GM19023 (cell line): ENCODE measurements at regions not wholly inside any gene's neighbourhood (a gene's known extent, or its start where the extent isn't known, plus 50 kb on each side); places are given as distances from the start of the nearest gene placed in this dataset.
A peak's percentile ranks its signal among the peaks of the same experiment; 100 is the strongest.

ENCODE experiments used
- ATAC-seq: cut with Tn5 transposase; IDR thresholded peaks from one replicate; pipeline ENCODE4 v1.9.1; 2021; ENCODE audit warnings: mild to moderate bottlenecking, moderate library complexity; ENCODE audit not compliant: unreplicated experiment

DNA sequence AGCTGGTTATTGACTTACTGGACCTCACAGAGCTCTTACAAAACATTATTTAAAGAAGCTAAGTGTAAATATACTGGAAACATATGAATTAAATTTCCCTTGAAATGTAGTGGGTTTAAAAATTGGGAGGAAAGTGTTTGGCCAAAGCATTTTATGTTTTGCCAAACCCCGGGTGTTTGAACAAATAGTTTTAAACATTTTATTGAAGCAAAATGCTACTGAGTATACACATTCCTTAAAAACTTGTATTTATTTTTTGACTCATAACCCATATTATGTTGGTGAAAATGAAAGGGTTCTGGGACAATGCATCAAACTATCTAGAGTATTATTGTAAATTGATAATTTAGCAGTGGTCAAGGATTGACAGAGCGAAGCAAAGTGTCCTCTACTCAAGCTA, 1048.5 kb downstream of the SLC6A15 start:
- no peak for ATAC-seq

DNA sequence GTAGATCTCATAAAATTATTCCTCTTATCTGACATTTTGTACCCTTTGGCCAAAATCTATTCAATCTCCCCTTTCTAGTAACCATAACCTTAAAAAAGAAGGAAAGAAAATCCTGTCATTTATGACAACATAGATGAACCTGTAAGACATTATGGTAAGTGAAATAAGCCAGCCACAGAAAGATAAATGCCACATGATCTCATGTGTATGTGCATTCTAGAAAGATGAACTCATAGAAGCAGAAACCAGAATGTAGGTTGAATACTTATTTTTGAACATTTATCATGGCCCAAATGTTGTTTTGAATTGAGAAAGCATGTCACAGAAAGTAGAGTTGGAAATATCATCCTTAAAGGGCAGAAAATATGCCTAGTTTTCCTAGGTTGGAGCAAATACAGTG, 1053.6 kb downstream of the SLC6A15 start:
- ATAC-seq = no peak

DNA sequence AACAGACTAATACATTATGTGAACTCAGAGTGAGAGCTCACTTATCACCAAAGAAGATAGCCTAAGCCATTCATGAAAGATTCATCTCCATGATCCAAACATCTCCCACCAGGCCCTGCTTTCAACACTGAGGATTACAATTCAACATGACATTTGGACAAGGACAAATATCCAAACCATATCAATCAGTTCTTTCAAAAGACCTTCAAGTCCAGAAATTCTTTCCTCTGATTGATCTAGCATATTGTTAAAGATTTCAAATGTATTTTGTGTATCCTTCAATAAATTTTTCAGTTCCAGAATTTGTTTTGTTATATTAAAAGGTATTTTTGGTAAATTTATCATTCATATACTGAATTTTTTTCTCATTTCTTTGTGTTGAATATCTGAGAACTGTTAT, 1055.8 kb downstream of the SLC6A15 start:
- ATAC-seq = no peak

DNA sequence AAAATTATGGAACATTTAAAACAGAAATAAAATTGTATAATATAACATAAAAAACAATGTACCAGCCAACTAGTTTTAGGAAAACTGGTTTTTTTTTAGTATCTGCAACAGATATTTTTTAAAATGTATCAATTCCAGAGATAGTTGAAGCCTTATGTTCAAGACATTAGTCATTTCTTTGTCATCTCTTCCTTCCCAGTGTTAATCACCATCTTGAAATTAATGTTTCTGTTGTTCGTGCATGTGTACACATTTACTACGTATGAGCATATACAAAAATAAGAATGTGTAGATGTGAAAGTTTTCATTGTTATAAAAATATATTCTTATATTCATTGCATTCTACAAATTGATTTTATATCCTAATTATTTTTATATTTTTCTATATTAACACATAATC, 1062.1 kb downstream of the SLC6A15 start:
- no peak for ATAC-seq

DNA sequence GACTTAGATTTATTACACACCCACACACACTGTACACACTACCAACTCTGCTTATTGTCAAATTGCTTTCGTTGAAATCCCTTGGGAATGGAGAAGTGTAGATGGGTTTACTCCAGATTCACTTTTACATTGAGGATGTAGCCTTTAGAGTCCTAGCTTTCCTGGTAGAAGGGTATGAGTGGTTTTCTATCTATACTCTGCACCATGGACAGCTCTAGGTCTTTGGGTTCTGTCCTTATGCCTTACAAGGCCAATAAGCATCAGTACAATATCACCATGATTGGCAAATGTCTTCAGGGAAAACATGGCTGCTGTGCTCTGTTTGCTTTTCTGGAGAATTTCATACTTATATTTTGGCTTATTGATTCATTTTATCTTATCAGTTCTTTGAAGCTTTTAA, 1063.9 kb downstream of the SLC6A15 start:
- no peak for ATAC-seq

DNA sequence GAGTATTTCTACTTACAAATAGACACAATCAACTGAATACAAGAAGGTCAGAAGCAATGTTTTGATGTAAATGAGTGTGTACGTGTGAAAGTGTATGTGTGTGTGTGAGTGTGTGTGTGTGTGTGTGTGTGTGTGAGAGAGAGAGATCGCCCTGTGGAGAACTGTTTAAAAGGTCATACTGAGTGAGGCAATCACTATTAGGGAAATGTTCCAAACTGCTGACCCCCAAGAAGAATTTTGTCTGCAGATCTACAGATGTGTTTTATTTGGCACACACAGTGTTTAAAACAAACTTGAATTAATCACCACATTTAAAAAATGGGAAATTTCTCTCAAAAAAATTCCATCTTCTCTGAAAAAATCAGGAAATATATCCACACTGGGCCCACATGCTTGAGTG, 1069.1 kb downstream of the SLC6A15 start:
- no peak for ATAC-seq

DNA sequence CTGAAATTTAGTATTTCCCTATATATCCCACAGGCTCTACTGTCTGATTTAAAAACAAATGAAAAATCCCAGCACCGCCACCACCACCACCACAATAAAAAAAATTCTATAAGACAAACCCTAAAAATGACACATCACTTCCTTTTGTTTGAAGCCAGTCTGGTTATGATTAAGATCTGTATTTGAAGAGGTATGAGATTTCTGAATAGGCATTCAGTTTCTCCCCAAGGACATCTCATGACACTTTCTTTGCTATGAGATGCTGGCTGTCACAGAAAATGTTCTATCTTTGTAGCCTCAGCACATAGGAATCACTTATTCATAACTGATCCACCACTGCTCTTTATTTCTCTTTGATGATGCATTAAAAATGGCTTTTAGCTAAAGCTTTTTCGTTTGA, 1071.0 kb downstream of the SLC6A15 start:
- no peak for ATAC-seq

DNA sequence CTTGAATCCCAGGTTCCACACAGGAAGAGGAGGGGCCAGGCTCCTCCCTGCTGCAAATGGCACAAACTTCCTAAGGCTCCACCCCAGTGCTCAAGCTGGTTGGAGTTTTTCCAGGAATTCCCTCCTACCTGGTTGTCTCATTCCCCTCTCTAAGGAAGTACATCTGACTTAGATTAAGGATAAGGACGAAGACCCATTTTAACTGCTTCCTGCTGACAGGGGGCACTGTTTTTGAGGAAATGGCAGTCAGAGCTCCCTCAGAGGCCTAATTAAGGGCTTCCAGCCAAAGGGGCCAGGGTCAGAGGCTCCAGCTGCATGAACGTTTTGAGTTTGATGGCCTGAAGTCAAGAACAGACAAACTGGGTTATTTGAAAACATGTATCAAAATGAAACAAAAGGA, 1084.7 kb downstream of the SLC6A15 start:
- ATAC-seq = no peak

DNA sequence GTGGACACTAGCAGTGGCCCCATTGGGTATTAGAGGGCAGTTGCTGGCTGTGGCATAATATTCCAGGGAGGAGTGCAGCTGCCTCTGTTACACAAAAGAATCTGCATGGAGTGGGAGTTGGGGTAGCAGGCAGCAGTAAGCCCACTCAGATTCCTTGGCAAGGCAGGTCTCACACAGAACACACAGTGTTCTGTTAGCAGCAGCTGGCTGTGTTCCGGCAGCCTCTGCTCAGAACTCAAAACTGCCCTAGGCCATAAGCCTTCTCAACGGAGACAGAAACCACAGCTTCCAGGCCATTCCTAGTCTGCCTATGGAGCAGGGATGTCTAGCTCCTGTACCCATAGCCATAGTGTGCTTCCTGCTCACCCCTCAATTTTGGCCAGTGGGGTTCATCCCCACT, 1085.4 kb downstream of the SLC6A15 start:
- ATAC-seq = no peak

DNA sequence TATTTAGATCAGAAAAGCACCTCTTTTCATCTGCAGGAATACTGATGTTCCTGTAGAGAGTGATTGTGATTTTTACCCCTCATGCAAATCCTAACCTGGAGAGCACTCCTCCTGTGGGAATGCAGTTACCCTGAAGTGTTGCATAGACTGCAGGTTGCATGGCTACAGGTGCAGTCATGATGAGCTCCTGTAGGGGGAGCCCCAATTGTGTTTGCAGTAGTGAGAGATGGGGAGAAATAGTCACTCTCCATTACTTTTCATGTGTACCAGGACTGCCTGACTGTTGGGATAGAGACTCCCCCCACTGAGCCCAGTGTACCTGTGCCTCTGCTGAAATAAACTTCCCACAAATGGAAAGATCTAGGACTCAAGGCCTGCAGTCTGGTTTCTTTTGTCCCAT, 1086.5 kb downstream of the SLC6A15 start:
- peak; percentile 62 for ATAC-seq

DNA sequence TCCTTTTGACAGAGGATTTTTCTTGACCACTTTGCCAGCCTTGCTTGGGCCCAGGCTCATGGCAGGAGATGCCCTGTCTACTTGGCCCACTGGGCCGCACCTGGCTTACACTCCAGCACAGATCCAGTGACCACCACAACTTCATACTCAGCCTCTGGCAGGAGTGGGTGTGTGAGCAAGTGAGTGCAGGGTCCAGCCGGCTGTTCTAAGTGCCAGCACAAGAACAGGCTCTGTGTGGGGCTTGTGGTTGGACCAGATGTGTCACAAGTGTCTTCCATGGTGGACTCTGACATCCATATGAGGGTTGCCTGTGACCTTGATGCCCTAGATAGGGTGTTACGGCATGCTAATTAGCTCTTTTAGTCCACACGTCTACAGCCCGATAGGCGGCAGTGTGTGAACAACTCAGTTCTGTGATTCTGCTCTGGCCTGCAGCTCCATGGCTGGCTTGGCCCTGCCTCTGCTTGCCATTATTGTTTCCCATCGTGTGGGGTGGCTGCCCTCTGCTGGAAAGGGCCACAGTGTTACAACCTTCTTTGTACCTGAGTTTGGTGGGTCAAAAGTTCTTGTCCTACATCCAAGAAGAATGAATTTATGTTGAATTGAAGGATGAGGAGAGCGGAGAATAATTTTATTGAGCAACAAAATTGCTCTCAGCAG, 1089.1 kb downstream of the SLC6A15 start:
- peak; percentile 92 for ATAC-seq

DNA sequence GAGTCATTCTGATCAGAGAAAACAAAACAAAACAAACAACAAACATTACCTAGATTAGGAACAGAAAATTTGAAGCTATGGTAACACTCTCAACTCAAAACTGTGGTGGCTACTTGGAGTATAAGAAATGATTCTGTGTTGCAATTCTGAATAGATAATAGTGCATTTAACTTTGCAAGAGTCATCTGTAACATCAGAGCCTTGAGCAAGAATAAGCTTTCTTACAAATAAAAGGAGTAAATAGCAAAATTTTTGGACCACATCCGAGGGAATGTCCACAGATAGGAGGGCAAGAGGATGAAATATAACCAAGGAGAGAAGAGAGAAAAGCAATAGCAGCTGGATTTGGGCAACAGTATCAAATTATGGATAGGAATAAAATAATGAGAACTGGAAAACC, 1090.6 kb downstream of the SLC6A15 start:
- no peak for ATAC-seq

DNA sequence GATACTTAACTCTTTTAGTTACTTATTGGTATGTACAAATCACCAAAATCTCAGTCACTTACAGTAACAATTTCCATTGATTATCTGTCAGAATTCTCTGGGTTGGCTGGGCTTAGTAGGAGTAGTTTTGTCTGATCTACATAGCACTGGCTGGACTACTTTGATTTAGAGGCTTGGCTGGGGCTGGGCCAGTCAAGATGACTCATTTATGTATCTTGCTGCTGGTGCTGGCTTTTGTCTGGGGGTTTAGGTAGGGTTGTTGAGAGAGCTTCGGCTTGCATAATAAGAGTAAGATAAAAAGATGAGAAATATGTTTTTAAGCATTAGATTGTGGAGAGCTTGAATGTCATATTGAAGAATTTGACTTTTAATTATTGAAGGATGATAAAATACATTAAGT, 1093.7 kb downstream of the SLC6A15 start:
- no peak for ATAC-seq

DNA sequence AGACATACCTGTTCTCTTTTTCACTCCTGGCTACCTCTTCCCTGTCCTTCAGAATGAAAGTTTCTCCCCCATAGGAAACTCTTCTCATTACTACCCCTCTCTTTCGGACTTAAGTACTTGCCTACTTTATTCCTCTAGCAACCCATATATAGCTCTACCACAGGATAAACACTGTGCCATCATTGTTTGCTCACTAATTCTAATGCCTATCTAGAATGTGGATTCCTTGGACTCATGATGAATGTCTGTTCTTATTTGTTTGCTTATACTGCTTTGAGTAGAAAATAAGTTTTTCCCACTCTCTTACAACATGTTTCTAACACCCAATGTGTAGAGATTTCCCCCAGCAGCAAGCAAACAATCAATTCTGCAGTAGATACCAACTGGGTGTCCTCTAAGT, 1094.9 kb downstream of the SLC6A15 start:
- no peak for ATAC-seq

DNA sequence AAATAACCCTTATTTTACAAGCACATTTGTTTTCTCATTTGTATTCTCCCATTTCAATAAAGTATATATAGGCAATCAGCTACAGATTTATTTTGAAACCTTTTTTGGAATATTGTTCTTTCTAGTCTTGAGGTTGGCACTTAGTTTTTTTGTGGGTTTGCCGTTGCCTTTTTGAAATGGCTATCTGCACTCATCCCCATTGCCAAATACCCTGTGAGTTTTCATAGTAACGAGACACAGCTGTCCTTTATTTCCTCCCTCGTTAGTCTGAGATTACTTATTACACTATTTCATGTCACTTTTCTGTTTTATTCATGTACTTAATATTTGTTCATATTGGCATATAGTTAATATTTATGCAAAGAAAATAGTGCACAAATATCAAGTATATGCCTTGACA, 1104.0 kb downstream of the SLC6A15 start:
- ATAC-seq = no peak

DNA sequence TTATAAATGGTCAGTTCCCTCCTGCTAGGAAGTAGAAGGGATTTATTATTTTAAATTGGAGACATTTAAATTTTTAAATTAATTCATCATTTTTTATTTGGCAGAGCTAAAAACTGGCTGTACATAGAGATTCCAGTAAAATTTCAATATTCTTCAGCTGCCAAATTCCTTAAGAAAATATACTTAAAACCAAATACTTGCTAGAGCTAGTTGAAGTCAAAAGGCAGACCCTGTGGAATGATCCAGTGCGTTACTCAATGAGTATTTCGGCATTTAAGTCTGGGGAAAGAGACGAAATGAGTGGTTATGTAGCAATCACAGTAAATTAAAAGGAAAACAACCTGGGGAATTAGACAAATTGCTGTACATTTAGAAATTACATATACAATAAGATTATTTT, 1104.7 kb downstream of the SLC6A15 start:
- ATAC-seq = no peak

DNA sequence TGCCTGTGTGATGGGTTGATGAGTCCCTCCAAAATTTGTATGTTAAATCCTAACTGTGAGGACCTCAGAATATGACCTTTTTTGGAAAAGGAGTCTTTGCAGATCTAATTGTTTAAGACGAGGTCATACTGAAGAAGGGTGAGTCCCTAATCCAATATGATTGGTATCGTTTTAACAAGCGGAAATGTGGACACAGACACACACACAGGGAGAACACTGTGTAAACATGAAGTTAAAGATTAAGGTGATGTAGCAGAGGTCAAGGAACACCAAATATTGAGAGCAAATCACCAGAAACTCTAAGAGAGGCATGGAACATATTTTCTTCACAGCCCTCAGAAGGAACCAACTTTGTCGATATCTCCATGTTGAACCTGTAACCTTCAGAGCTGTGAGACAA, 1106.7 kb downstream of the SLC6A15 start:
- no peak for ATAC-seq

DNA sequence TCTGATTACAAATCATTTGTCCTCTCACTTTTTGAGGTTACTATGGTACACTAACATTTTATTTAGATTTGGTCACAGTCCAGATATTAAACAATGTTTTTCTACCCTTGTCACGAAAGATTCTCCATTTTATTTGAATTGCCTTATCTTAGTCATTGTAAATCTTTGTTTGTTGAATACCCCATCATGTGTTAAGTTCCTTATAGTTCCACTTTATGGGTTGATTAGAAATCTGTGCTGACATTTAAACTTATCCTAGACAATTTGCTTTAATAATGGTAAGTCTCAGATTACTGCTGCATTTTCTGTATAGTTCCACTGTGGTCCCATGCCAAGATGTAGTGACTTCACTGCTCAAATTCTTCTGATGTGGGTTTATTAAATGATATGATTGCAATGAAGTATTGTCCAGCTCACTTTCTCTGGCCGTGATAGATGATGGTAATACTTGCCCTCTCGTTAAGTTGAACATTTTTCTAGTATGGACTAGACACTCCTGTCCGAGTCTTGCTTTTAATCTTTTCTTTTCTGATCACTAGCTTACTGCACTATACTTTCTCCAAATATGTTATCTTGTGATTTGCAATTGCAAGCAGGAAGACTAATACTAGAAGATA, 1107.3 kb downstream of the SLC6A15 start:
- ATAC-seq = no peak

DNA sequence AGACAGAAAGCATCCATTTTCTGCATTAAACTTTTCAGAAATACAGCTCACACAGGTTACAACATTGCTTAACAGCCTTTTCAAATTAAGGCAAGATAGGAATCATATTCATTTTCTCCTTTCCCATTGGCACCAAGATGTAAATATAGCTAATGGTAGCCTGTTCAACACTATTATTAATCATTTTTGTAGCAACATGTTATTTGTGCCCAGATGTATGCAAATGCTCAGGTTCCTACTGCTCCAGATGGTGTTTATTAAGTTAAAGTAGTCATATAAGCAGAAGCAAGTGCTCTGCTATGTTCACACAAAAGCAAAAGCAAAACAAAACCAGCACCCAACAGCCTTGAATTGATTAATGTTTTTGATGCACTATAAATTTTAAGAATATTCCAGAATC, 1110.6 kb downstream of the SLC6A15 start:
- ATAC-seq = no peak

DNA sequence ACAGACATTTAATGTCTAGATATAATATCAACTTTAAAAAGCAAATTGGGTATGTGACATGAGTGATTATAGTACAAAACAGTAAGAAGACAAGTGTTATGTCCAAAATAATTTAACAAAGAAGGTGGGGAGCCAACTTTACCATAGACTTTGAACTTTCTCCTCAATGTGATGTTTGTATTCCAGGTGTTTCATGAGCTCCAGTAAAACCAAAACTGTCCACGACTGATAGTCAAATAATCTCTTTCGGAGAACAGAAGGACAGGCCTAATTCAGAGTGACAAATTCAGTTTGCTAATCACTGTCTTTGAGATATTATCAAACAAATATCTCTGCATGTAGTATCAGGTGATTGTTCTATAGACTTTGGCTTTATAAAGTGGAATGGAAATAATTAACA, 1112.6 kb downstream of the SLC6A15 start:
- no peak for ATAC-seq

DNA sequence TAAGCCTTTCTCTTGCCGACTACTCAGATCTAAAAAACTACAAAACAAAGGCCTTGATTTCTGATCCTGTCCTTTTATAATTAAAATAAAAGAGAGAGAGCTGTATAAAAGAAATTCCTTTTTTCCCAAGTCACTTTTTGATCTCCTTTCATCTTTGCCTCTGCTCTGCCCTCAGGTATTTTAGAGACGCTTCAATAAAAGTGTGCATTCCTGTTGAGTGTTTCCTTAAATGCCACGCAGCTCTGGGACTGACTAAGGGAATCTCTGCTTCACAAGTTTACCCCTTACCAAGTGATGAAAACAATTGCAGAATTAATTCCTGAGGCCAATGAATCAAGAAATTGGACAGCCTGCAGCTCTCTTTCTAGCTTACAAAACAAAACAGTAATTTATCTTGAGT, 1109.8 kb downstream of the TMTC2 start:
- no peak for ATAC-seq

DNA sequence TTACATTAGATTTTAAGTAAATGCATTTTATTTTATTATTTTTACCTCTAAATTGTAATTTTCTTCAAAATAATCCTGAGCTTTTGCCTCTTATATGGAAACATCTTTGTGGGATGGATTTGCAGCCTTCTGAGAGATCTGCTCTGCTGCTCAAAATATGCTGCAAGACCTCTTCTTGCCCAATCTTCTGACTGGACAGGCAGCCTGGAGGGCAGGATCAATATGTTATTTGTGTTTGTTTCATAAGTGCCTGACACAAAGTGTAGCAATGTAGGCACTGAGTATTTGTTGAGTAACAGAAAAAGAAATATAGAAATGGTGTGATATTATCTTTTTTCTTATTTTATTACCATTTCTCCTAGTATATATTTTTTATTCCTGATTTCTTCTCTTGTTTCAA, 1106.9 kb downstream of the TMTC2 start:
- ATAC-seq = no peak

DNA sequence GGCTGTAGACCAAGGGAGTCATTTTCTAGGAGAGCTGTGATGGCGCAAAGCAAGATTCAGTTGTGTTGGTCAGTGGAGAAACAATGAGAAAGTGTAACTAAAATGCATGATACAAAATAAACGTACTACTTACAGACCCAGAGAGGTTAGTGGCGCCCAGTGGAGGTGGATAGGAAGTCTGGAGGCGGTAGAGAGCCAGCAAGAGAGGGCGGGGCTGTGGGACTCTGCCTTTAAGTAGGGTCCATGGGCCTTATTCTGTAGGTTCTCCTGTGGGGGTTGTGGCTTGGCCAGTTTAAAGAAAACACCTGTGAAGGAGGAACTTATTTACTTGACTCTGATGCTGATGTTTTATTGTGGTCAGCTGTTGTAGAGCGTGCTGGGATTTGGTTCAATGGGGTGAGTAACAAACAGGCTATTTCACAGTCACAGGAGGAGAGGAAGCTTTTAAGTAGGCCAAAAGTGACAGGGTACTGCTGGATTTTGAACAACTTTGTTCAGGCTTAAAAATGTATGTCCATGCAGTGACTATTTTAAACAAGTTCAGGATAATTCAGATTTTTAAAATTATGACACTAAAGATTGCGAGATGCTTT, 1097.7 kb downstream of the TMTC2 start:
- ATAC-seq = no peak
